Skeletal muscle satellite cell (primary cell): ENCODE measurements at regions not wholly inside any gene's neighbourhood (a gene's known extent, or its start where the extent isn't known, plus 50 kb on each side); places are given as distances from the start of the nearest gene placed in this dataset.

ENCODE experiments used
- H3K27me3 ChIP-seq: 2 replicates; pipeline ENCODE4 v1.7.0; 2013; ENCODE audit warnings: low read length; ENCODE audit not compliant: control insufficient read depth, insufficient read depth
- H3K36me3 ChIP-seq: 2 replicates; pipeline ENCODE4 v1.7.0; 2013; ENCODE audit warnings: mild to moderate bottlenecking, control low read depth, low read length; ENCODE audit not compliant: insufficient read depth
- H3K4me1 ChIP-seq: 2 replicates; pipeline ENCODE4 v1.7.0; 2013; ENCODE audit warnings: low read length; ENCODE audit not compliant: control insufficient read depth, insufficient read depth
- H3K4me2 ChIP-seq: 2 replicates; pipeline ENCODE4 v1.7.0; 2013; ENCODE audit warnings: mild to moderate bottlenecking, low read length
- H3K4me3 ChIP-seq: 2 replicates; pipeline ENCODE4 v1.7.0; 2013; ENCODE audit warnings: low read length
- H3K9ac ChIP-seq: 2 replicates; pipeline ENCODE4 v1.7.0; 2013; ENCODE audit warnings: mild to moderate bottlenecking, low read depth, low read length, moderate library complexity
- H3K9me3 ChIP-seq: replicated peaks from 2 replicates; pipeline ENCODE4 v1.7.0; 2013; ENCODE audit warnings: mild to moderate bottlenecking, control low read depth, low read length

GRCh38 chr13:71030784-71031183 is 836.2 kb downstream of the DACH1 start:
- Histone ChIP-seq H3K9me3 (no peaks in the 10 kb centered on the region), H3K4me2 (no peak overlapping the region), H3K9ac (no peak overlapping the region), H3K27me3 (no peaks in the 10 kb centered on the region), H3K4me3 (no peak overlapping the region), H3K36me3 (no peaks in the 10 kb centered on the region), H3K4me1 (no peaks in the 10 kb centered on the region)

DNA sequence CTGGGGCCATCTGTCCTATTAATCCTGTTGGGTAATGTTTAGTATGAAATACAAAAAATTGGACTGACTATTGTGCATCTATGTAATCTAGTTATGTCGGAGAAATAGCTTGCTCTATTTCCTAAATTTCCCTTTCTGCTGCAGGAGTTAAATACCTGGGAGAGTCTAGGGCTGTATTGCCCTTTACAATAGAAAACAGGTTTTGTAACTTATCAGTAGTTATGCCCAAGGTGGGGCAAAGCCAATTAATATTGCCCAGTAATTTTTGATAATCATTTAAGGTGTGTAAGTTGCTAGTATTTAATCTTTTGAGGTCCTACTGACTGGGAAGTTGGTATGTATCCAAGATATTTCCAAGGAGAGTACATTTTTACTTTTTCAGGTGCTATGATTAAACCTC is 838.1 kb downstream of the DACH1 start:
- Histone ChIP-seq H3K4me1 (no peaks in the 10 kb centered on the region), H3K4me2 (no peak overlapping the region), H3K4me3 (no peak overlapping the region)

DNA sequence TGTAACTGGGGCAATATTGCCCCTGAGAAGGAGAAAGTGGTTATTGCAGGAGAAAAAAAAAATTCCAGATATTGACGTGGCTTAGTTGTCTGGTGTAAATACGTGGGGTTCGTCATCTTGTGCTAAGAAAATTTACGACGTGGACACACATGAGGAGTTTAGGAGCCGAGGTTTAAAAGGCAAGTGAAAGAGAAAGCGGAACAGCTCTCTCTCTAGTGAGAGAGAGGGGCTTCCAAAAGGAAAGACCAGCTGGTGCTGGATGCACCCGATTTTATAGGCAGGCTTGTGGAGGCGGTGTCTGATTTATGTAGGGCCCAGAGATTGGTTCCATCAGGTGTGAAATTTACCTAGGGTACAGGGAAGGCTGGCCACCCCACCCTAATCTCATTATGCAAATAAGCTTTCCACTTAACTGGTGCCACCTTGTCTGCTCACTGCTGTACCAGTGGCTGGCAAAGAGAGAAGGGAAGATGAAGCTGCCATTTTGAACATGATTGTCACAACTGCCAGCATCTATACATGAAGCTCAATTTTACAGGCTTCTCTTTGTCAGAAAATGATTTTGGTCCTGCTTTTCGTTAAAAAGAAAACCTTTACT is 845.1 kb downstream of the DACH1 start:
- Histone ChIP-seq H3K27me3 (no peaks in the 10 kb centered on the region), H3K9ac (no peak overlapping the region), H3K4me1 (no peaks in the 10 kb centered on the region), H3K4me2 (no peak overlapping the region), H3K36me3 (no peaks in the 10 kb centered on the region), H3K4me3 (no peak overlapping the region), H3K9me3 (no peaks in the 10 kb centered on the region)

More for the DNA sequence above, 838.1 kb downstream of the DACH1 start:
- H3K36me3 ChIP-seq: no peaks in the 10 kb centered on the region
- H3K9me3 ChIP-seq: no peaks in the 10 kb centered on the region
- H3K9ac ChIP-seq: no peak overlapping the region
- no peaks in the 10 kb centered on the region for H3K27me3 ChIP-seq

GRCh38 chr13:71018995-71019394 is 848.0 kb downstream of the DACH1 start:
- H3K9ac ChIP-seq: no peak overlapping the region
- no peaks in the 10 kb centered on the region for H3K36me3 ChIP-seq
- H3K27me3 ChIP-seq: no peaks in the 10 kb centered on the region
- no peaks in the 10 kb centered on the region for H3K9me3 ChIP-seq
- no peak overlapping the region for H3K4me3 ChIP-seq
- H3K4me1 ChIP-seq: no peaks in the 10 kb centered on the region
- H3K4me2 ChIP-seq: no peak overlapping the region

DNA sequence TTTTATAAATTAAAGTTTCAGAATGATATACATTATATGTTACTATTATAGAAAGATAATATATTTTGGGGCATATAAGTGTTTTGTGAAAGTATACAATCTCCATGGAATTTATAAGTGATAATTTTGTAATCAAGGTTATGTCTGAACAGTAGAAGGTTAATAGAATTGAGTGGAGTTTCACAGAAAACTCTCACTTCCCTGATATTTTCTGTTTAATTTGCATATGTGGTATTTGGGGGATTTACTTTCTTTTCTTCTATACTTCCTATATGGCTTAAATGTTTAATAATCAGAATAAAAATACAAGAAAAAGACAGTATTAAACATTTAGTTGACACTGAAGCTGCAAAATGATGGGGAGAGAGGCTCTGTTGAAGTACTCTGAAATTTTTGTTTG is 848.5 kb downstream of the DACH1 start:
- H3K9ac ChIP-seq: no peak overlapping the region
- no peaks in the 10 kb centered on the region for H3K36me3 ChIP-seq
- no peaks in the 10 kb centered on the region for H3K4me1 ChIP-seq
- H3K27me3 ChIP-seq: no peaks in the 10 kb centered on the region
- H3K4me2 ChIP-seq: no peak overlapping the region
- H3K4me3 ChIP-seq: no peak overlapping the region
- no peaks in the 10 kb centered on the region for H3K9me3 ChIP-seq

DNA sequence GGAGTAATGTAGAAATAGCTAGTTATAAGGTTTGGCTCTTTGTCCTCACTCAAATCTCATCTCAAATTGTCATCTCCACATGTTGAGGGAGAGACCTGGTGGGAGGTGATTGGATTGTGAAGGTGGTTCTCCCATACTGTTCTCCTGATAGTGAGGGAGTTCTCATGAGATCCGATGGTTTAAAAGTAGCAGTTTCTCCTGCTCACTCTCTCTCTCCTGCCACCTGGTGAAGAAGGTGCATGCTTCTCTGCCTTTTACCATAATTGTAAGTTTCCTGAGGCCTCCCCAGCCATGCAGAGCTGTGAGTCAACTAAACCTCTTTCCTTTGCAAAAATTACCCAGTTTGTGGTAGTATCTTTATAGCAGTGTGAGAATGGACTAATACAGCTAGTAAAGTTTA is 849.4 kb downstream of the DACH1 start:
- H3K4me3 ChIP-seq: no peak overlapping the region
- H3K9ac ChIP-seq: no peak overlapping the region
- no peak overlapping the region for H3K4me2 ChIP-seq
- H3K4me1 ChIP-seq: no peaks in the 10 kb centered on the region
- no peaks in the 10 kb centered on the region for H3K36me3 ChIP-seq
- no peaks in the 10 kb centered on the region for H3K9me3 ChIP-seq
- H3K27me3 ChIP-seq: no peaks in the 10 kb centered on the region

GRCh38 chr13:71015516-71015915 is 851.5 kb downstream of the DACH1 start:
- no peaks in the 10 kb centered on the region for H3K4me1 ChIP-seq
- H3K4me2 ChIP-seq: no peak overlapping the region
- H3K27me3 ChIP-seq: no peaks in the 10 kb centered on the region
- H3K9ac ChIP-seq: no peak overlapping the region
- no peaks in the 10 kb centered on the region for H3K9me3 ChIP-seq
- no peak overlapping the region for H3K4me3 ChIP-seq
- no peaks in the 10 kb centered on the region for H3K36me3 ChIP-seq

GRCh38 chr13:71015021-71015420 is 852.0 kb downstream of the DACH1 start:
- no peaks in the 10 kb centered on the region for H3K27me3 ChIP-seq
- no peaks in the 10 kb centered on the region for H3K4me1 ChIP-seq
- H3K9ac ChIP-seq: no peak overlapping the region
- H3K9me3 ChIP-seq: no peaks in the 10 kb centered on the region
- H3K36me3 ChIP-seq: no peaks in the 10 kb centered on the region
- no peak overlapping the region for H3K4me2 ChIP-seq
- no peak overlapping the region for H3K4me3 ChIP-seq

- Histone ChIP-seq H3K9me3 (no peaks in the 10 kb centered on the region), H3K27me3 (no peaks in the 10 kb centered on the region), H3K4me3 (no peak overlapping the region), H3K4me2 (no peak overlapping the region), H3K4me1 (no peaks in the 10 kb centered on the region), H3K36me3 (no peaks in the 10 kb centered on the region), H3K9ac (no peak overlapping the region)
Measured at GRCh38 chr13:71005919-71006318, 861.1 kb downstream of the DACH1 start.

- Histone ChIP-seq H3K9me3 (no peaks in the 10 kb centered on the region), H3K4me2 (no peak overlapping the region), H3K27me3 (no peaks in the 10 kb centered on the region), H3K36me3 (no peaks in the 10 kb centered on the region), H3K4me1 (no peaks in the 10 kb centered on the region), H3K4me3 (no peak overlapping the region), H3K9ac (no peak overlapping the region)
Measured at GRCh38 chr13:70995338-70995737, 871.7 kb downstream of the DACH1 start.

DNA sequence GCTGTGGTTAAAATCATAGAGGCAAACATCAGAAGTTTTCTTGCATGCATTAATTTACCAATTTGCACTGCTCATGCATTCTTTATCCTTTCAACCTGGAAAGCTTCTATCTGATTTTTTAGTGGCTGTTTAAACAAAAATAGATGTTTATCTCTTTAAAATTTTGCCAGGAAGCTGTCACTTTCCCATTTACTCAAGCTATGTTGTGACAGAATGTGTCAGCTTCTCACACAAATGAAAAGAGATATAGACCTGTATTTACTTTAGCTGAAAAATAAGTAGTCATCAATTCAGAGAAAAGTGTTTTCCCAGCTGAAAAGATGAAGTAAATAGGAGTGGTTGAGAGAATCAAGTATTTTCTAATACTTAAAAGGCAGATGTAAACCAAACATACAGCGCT is 872.8 kb downstream of the DACH1 start:
- Histone ChIP-seq H3K27me3 (no peaks in the 10 kb centered on the region), H3K4me2 (no peak overlapping the region), H3K4me3 (no peak overlapping the region), H3K4me1 (no peaks in the 10 kb centered on the region), H3K9me3 (no peaks in the 10 kb centered on the region), H3K9ac (no peak overlapping the region), H3K36me3 (no peaks in the 10 kb centered on the region)

DNA sequence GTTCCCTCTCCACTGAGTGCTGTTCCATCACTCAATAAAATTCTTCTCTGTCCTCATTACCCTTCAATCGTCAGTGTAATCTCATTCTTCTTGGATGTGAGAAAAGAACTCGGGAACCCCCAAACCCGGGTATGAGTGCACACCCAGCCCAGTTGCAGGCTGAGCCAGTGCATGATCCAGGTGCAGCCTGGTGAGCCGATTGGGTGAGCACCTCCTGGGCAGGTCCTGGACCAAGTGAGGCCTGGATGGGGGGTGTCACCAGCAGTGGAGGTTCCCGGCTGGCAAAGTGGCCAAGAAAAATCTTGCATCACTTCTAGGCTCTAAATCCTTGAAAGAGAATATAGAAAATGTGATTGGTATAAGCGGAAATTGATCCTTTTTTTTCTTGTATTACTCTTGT is 878.8 kb upstream of the KLHL1 start:
- no peaks in the 10 kb centered on the region for H3K36me3 ChIP-seq

More for the DNA sequence above, 878.8 kb upstream of the KLHL1 start:
- no peaks in the 10 kb centered on the region for H3K27me3 ChIP-seq
- no peak overlapping the region for H3K9ac ChIP-seq
- no peak overlapping the region for H3K4me2 ChIP-seq
- H3K9me3 ChIP-seq: no peaks in the 10 kb centered on the region
- H3K4me1 ChIP-seq: no peaks in the 10 kb centered on the region
- no peak overlapping the region for H3K4me3 ChIP-seq
